Lower leg skin (tissue), 4 donors: ENCODE measurements at regions not wholly inside any gene's neighbourhood (a gene's known extent, or its start where the extent isn't known, plus 50 kb on each side); places are given as distances from the start of the nearest gene placed in this dataset.

ENCODE experiments used
- DNase-seq, 2 donors: peaks; one replicate each; pipeline ENCODE4 v3.0.0-alpha.2; 2019; ENCODE audit warnings: low spot score in 2 of 2
- H3K4me3 ChIP-seq: fragments of 200-600 bp; sonication (generic); 2 replicates; pipeline ENCODE4 v1.5.1; 2017; ENCODE audit warnings: mild to moderate bottlenecking, low read depth; ENCODE audit not compliant: poor library complexity, severe bottlenecking
- CTCF ChIP-seq, 3 donors: fragments of 450-650 bp; IDR thresholded peaks; one replicate each; pipeline ENCODE4 v1.5.1; 2016; ENCODE audit warnings: antibody characterized with exemption in 3 of 3, mild to moderate bottlenecking in 3 of 3, moderate library complexity in 2 of 3
- POLR2A ChIP-seq, 2 donors: fragments of 450-650 bp; IDR thresholded peaks; one replicate each; pipeline ENCODE4 v1.6.1; 2016 to 2017; ENCODE audit warnings: antibody characterized with exemption in 2 of 2, mild to moderate bottlenecking in 1 of 2, moderate library complexity in 1 of 2
- WGBS, 2 donors: methylation state at CpG; one replicate each; pipeline ENCODE4 v1.1.5; 2018; 5-methylcytosine and 5-hydroxymethylcytosine counted together
- intact Hi-C: fragments of 100-400 bp; cut with DNase I; formaldehyde crosslinking; loops from one replicate; pipeline ENCODE4 v1.15.0; 2023; ENCODE audit warnings: low total_unique reads

- H3K4me3 ChIP-seq, result no peak overlapping the region
- no peak for DNase-seq
- 96 to 97% methylated on average over 30 to 39 of the region's 39 CpGs for WGBS, 2 donors
- TF ChIP-seq POLR2A (IDR thresholded peaks at IDR 0.05), result no peak
- no peak for TF ChIP-seq CTCF (IDR thresholded peaks at IDR 0.05)
- intact Hi-C loops, result no loop called here
These were observed 958.0 kb downstream of the RPA4 start for GRCh38 chrX:97841544-97842179.

GRCh38 chrX:97842468-97843199 lies 958.9 kb downstream of the RPA4 start:
- 96 to 98% methylated on average over 32 to 35 of the region's 35 CpGs for WGBS, 2 donors
- intact Hi-C loops, result no loop called here
- DNase-seq, result no peak
- no peak for TF ChIP-seq POLR2A (IDR thresholded peaks at IDR 0.05)
- H3K4me3 ChIP-seq, result no peak overlapping the region

GRCh38 chrX:97843200-97843811 lies 959.6 kb downstream of the RPA4 start:
- TF ChIP-seq CTCF (IDR thresholded peaks at IDR 0.05) (no peak), POLR2A (IDR thresholded peaks at IDR 0.05) (no peak)
- no peak for DNase-seq
- H3K4me3 ChIP-seq, result no peak overlapping the region
- intact Hi-C loops, result no loop called here
- 95 to 99% methylated on average over 25 to 30 of the region's 30 CpGs for WGBS, 2 donors

GRCh38 chrX:97844161-97844560 lies 960.5 kb downstream of the RPA4 start:
- 97% methylated on average over 18 of the region's 18 CpGs for WGBS, 2 donors
- DNase-seq, result no peak
- no peak for TF ChIP-seq CTCF (IDR thresholded peaks at IDR 0.05)
- TF ChIP-seq POLR2A (IDR thresholded peaks at IDR 0.05), result no peak
- no peak overlapping the region for H3K4me3 ChIP-seq
- intact Hi-C loops, result no loop called here

GRCh38 chrX:97844943-97845342 lies 961.2 kb downstream of the RPA4 start:
- H3K4me3 ChIP-seq, result no peak overlapping the region
- TF ChIP-seq POLR2A (IDR thresholded peaks at IDR 0.05) (no peak), CTCF (IDR thresholded peaks at IDR 0.05) (no peak)
- DNase-seq, result no peak
- 90 to 98% methylated on average over 11 to 16 of the region's 16 CpGs for WGBS, 2 donors
- intact Hi-C loops, result no loop called here

- 98% methylated on average over 18 of the region's 18 CpGs for WGBS, 2 donors
- no peak for DNase-seq
- intact Hi-C loops, result no loop called here
- no peak for TF ChIP-seq CTCF (IDR thresholded peaks at IDR 0.05)
- no peak for TF ChIP-seq POLR2A (IDR thresholded peaks at IDR 0.05)
- no peak overlapping the region for H3K4me3 ChIP-seq
These were observed 961.7 kb downstream of the RPA4 start for GRCh38 chrX:97845451-97845850.
